ENCODE measurements at regions not wholly inside any gene's neighbourhood (a gene's known extent, or its start where the extent isn't known, plus 50 kb on each side); places are given as distances from the start of the nearest gene placed in this dataset.

- no peak for TF ChIP-seq CTCF (IDR thresholded peaks at IDR 0.05 in 4 of 5, conservative IDR thresholded peaks at IDR 0.05 in 1 of 5)
- no peak for TF ChIP-seq POLR2A (IDR thresholded peaks at IDR 0.05)
These were observed 145.8 kb downstream of the FBXO8 start for GRCh38 chr4:174137698-174138097.
